Putamen (tissue), 1 donor: ENCODE measurements at regions not wholly inside any gene's neighbourhood (a gene's known extent, or its start where the extent isn't known, plus 50 kb on each side); places are given as distances from the start of the nearest gene placed in this dataset.
"Not testable (repeated sequence)": the region's sequence is repeated elsewhere in the genome, so short reads cannot be mapped to it uniquely, and the experiment has no call there.

ENCODE experiments used
- DNase-seq: peaks from one replicate; pipeline ENCODE4 v3.0.0-alpha.2; 2016; ENCODE audit warnings: low spot score

DNA sequence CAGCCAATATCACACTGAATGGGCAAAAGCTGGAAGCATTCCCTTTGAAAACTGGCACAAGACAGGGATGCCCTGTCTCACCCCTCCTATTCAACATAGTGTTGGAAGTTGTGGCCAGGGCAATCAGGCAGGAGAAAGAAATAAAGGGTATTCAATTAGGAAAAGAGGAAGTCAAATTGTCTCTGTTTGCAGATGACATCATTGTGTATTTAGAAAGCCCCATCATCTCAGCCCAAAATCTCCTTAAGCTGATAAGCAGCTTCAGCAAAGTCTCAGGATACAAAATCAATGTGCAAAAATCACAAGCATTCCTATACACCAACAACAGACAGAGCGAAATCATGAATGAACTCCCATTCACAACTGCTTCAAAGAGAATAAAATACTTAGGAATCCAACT is 223.2 kb downstream of the MEX3B start:
- not testable (repeated sequence) for DNase-seq

GRCh38 chr15:81819924-81820635 is 225.7 kb downstream of the MEX3B start:
- DNase-seq = no peak

GRCh38 chr15:81814882-81815455 is 230.8 kb downstream of the MEX3B start:
- DNase-seq = no peak

DNA sequence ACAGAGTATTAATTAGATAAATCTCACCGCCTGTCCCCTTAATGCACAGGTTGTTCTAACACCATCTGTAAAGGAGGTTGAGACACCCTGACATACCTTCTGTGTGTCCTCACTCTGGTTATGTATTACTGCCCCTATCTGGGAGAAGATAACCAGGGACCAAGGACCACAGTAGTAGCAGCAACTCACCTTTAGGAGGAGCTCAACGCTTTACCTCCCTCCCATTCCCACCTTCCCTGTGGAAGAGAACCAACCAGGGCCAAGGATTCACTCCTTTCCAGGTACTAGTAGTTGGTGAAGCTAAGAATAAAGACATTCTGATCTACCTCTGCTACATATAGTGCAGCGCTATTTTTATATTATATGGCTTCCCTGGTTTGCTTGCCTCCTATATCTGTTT is 232.6 kb downstream of the MEX3B start:
- DNase-seq = no peak

- DNase-seq = no peak
These were observed 233.4 kb downstream of the MEX3B start for GRCh38 chr15:81812456-81812855.

GRCh38 chr15:81811736-81812135 is 234.1 kb downstream of the MEX3B start:
- DNase-seq = no peak

DNA sequence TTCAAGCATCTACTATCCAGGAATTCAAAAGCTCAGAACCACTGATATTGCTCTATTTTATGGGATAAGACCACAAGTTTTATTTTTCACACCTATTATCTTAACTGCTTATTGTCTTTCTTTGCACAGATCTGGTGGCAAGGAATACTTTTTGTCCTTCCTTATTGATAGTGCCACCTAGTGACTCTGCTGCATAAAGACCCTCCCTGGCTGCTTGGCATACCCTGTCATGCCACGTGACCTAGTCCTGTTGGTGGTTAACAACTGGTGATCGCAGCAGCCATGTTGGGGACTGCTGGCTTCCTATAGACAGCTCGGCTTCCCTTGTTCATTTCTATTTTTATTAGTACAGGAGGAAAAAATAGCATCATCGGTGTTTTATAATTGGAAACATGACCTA is 236.3 kb downstream of the MEX3B start:
- peak; percentile 35 for DNase-seq

DNA sequence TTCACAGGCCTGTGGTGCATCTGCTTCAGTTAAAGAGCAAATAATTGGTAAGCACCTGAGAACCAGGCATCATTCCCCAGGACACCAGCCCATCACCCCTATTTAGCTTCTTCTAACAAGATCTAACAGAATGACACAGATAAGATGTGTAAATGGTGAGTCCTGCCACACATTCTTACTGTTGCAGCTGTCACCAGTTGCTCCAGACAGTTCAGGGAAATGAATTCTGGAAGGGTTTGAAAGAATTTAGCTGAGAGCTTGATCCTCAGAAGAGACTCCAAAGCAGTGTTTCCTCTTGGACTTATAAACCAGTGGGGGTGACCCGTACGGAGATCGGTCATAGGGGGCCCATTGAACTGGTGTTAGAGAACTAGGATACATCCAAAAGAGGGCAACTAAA is 238.0 kb downstream of the MEX3B start:
- DNase-seq = no peak

- no peak for DNase-seq
These were observed 238.6 kb downstream of the MEX3B start for GRCh38 chr15:81807186-81807585.

- no peak for DNase-seq
These were observed 249.9 kb downstream of the MEX3B start for GRCh38 chr15:81795899-81796298.

GRCh38 chr15:81792646-81793045 is 253.2 kb downstream of the MEX3B start:
- DNase-seq = no peak

DNA sequence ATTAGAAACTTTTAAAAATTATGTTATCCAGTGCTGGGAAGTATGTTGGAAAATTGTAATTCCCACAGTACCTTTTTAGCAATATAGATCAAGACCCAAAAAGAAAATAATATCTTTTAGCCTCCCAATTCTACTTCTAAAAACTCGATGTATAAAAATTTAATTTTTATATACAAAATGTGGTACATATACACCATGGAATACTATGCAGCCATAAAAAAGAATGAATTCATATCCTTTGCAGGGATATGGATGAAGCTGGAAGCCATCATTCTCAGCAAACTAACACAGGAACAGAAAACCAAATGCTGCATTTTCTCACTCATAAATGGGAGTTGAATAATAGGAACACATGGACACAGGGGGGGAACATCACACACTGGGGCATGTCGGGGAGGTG is 254.5 kb downstream of the MEX3B start:
- not testable (repeated sequence) for DNase-seq

DNA sequence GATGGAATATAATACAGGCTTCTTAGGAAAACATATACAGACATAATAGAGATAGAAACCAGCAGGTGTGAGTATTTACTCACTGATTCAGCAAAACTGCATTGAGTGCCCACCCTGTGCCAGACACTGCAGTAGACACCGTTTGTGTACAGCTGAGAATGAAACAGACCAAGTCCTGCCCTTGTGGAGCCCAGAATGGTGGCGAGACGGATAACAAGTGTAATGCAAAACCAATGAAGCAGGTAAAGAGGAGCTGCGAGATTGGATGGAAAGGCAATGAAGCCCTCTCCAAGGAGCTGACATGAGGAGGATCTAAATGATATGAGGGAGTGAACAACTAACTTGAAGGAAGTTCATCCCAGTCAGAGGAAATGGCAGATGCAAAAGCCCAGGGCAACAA is 256.4 kb downstream of the MEX3B start:
- no peak for DNase-seq

DNA sequence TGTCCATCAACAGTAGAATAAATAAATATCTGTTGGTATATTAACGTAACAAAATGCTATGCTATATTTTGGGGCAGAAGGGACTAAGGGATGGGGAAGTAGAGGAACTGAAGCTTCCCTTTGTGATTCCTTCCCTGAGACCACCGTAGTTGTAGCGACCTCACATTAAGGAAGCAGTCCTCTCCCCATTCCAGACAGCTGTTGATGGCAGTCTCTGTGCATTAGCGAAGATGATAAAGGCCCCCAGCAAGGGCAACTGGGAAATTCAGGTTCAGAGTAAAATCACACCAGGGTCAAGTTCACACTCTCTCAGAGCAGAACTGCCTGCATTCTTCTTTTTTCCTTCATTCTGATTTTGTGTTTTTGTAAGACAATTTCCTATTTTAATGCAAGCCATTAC is 259.0 kb downstream of the MEX3B start:
- DNase-seq = no peak

DNA sequence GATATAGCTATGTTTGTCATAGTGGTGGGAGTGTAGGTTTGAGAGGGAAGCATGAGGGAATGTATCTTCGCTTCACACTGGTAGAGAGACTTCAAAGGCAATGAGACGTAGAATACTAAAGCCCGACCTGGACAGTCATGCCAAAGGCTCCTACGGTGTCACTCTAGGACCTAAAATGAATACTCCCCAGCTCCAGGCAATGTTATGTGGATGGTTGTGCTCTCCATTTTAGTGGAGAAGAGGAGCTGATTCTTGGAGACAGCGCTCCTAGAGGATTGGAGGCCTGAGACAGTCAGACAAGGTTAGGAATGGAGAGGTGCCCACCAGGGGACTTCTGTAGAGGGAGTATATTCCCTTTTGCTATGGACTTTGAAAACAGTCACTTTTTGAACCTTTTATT is 260.1 kb downstream of the MEX3B start:
- no peak for DNase-seq

- no peak for DNase-seq
These were observed 260.6 kb downstream of the MEX3B start for GRCh38 chr15:81785181-81785580.

- no peak for DNase-seq
These were observed 261.1 kb downstream of the MEX3B start for GRCh38 chr15:81784751-81785150.

DNA sequence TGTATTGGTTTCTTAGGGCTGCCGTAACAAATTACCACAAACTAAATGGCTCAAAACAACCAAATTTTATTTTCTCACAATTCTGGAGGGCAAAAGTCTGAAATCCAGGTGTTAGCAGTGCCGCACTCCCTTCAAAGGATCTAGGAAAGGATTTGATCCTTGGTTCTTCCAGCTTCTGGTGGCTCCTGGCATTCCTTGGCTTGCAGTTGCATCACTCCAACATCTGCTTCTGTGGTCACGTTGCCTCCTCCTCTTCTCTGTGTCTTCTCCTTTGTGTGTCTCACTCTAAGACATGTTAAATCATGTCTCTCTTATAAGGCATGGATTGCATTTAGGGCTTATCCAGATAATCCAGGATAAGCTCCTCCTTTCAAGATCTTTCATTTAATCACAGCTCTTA is 262.2 kb downstream of the MEX3B start:
- DNase-seq = no peak

- DNase-seq = no peak
These were observed 262.7 kb downstream of the MEX3B start for GRCh38 chr15:81783076-81783475.

DNA sequence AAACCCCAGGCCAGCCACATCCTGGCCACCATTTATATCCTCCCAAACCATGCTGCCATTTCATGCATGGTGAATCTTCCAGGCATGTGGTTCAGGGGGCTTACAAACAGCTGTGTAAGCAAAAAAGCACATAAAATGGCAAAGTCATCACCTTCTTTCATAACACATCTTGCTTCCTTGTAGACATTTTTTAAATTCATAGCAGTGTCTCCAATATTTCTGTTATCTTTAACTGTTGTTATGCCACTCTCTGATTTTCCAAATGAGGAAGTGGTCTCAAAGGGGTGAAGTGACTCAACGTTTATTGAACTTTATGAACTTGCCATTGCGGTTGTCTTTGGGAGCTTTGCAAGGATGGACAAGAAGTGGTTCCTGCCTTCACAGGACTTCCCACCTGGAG is 264.4 kb downstream of the MEX3B start:
- no peak for DNase-seq

GRCh38 chr15:81780966-81781365 is 264.9 kb downstream of the MEX3B start:
- no peak for DNase-seq

GRCh38 chr15:81779181-81779580 is 266.6 kb downstream of the MEX3B start:
- no peak for DNase-seq

GRCh38 chr15:81777546-81777945 is 268.3 kb downstream of the MEX3B start:
- no peak for DNase-seq

DNA sequence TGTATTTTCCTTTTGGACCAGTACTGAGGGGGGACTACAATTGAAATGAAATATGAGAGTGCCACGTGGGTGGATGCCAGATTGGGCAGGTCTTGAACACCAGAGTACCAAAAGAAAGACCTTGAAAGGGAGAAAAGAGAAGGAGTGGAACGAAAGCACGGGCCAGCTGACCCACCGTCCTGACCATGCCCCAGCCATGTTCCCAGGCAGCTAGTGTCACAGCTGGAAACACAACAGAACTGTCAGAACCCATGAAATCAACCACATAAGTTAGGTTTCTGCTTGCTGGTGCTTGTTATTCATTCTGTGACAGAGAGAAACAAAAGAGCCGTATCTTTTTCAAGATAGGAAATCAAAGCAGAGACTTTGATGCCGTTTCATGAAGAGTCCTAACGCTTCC is 268.8 kb downstream of the MEX3B start:
- DNase-seq = no peak
